Right lobe of liver (tissue), 4 donors: ENCODE measurements at regions not wholly inside any gene's neighbourhood (a gene's known extent, or its start where the extent isn't known, plus 50 kb on each side); places are given as distances from the start of the nearest gene placed in this dataset.

Experiments
- CTCF ChIP-seq, 4 donors: fragments of 200-600 bp in 3 of 4; fragments of 450-650 bp in 1 of 4; IDR thresholded peaks; one replicate each; pipeline versions ENCODE4 v1.5.1 to v1.8.0; 2016 to 2022; ENCODE audit warnings: antibody characterized with exemption in 4 of 4, mild to moderate bottlenecking in 2 of 4
- POLR2A ChIP-seq: fragments of 450-650 bp; IDR thresholded peaks from one replicate; pipeline ENCODE4 v1.6.1; 2017; ENCODE audit warnings: antibody characterized with exemption, mild to moderate bottlenecking
- donor health status: DM: no; HTN: no; CAD: no.
- donor health status: DM: no; HTN: no; CAD: no.
- donor health status: DM: no; HTN: yes; CAD: no.

- TF ChIP-seq CTCF (IDR thresholded peaks at IDR 0.05): no peak
- no peak for TF ChIP-seq POLR2A
Measured at GRCh38 chr20:57821935-57822334, 112.1 kb upstream of the PMEPA1 start.
